ENCODE measurements at regions not wholly inside any gene's neighbourhood (a gene's known extent, or its start where the extent isn't known, plus 50 kb on each side); places are given as distances from the start of the nearest gene placed in this dataset.

DNA sequence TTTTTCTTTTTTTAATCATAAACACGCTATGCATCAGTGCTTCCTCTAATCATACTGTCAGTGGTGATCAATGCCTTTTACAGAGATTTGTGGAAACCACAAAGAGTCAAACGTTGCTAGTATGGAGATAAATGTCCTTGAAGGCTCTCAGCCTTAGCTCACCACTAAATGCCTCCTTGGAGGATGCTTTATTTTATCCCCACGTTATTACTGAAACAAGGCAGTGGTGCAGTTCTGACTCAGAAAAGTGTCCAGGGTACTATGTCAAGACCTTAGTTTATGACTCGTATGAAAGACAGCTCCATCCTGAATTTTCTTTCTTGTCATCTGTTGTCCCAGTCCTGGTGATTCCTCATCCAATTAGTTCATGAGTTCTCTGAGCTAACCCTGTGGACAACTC, 1146.7 kb downstream of the IGSF11 start:
- TF ChIP-seq CTCF (IDR thresholded peaks at IDR 0.05; ENCODE audit: insufficient read depth, low read depth, low read length) (no peak), EZH2 (IDR thresholded peaks at IDR 0.05; ENCODE audit: insufficient read depth, low read length) (no peak)
- Histone ChIP-seq H3K4me3 (ENCODE audit: insufficient read depth, low read depth, low read length) (no peak overlapping the region), H4K20me1 (ENCODE audit: insufficient read depth, low read length) (no peaks in the 10 kb centered on the region), H3K4me2 (ENCODE audit: low read length) (no peak overlapping the region), H3K36me3 (ENCODE audit: insufficient read depth, low read length) (no peaks in the 10 kb centered on the region), H3K9ac (ENCODE audit: low read length) (no peak overlapping the region), H3K4me1 (ENCODE audit: insufficient read depth, low read length) (no peaks in the 10 kb centered on the region), H3K9me3 (ENCODE audit: insufficient read depth, low read depth, low read length) (no peaks in the 10 kb centered on the region), H3K27me3 (ENCODE audit: insufficient read depth, low read length) (no peaks in the 10 kb centered on the region), H3K27ac (ENCODE audit: low read depth, low read length) (no peak overlapping the region), H3K79me2 (ENCODE audit: insufficient read depth, low read length) (no peaks in the 10 kb centered on the region), H2AFZ (ENCODE audit: low read depth, low read length) (no peak overlapping the region)
- Mint-ChIP-seq H3K27me3 (ENCODE audit: low read depth, unreplicated experiment) (no peaks in the 10 kb centered on the region), H3K36me3 (ENCODE audit: low read depth, unreplicated experiment) (no peaks in the 10 kb centered on the region), H3K9me3 (ENCODE audit: unreplicated experiment) (no peaks in the 10 kb centered on the region), H3K4me1 (ENCODE audit: low read depth, unreplicated experiment) (peaks cover 21% of the 10 kb centered on the region), H3K27ac (ENCODE audit: unreplicated experiment) (no peak overlapping the region), H3K4me3 (ENCODE audit: unreplicated experiment) (no peak overlapping the region)
- DNase-seq (ENCODE audit: low read depth) (peak; percentile 40), FAIRE-seq (no peak)

GRCh38 chr3:117892431-117892841, 1142.2 kb downstream of the IGSF11 start:
- DNase-seq (ENCODE audit: low read depth) (peak; percentile 79), FAIRE-seq (no peak)
- H3K4me3 ChIP-seq (ENCODE audit: insufficient read depth, low read depth, low read length): no peak overlapping the region
- Mint-ChIP-seq H3K4me1 (ENCODE audit: low read depth, unreplicated experiment) (peaks cover 29% of the 10 kb centered on the region), H3K9me3 (ENCODE audit: unreplicated experiment) (no peaks in the 10 kb centered on the region), H3K4me3 (ENCODE audit: unreplicated experiment) (no peak overlapping the region), H3K27me3 (ENCODE audit: low read depth, unreplicated experiment) (no peaks in the 10 kb centered on the region), H3K36me3 (ENCODE audit: low read depth, unreplicated experiment) (no peaks in the 10 kb centered on the region), H3K27ac (ENCODE audit: unreplicated experiment) (peak overlapping the region; percentile 49)
- no peaks in the 10 kb centered on the region for H3K27me3 ChIP-seq (ENCODE audit: insufficient read depth, low read length)
- H3K36me3 ChIP-seq (ENCODE audit: insufficient read depth, low read length): no peaks in the 10 kb centered on the region
- no peaks in the 10 kb centered on the region for H4K20me1 ChIP-seq (ENCODE audit: insufficient read depth, low read length)
- no peaks in the 10 kb centered on the region for H3K9me3 ChIP-seq (ENCODE audit: insufficient read depth, low read depth, low read length)
- peak overlapping the region; percentile 20 for H3K4me2 ChIP-seq (ENCODE audit: low read length)
- no peak overlapping the region for H2AFZ ChIP-seq (ENCODE audit: low read depth, low read length)
- no peaks in the 10 kb centered on the region for H3K79me2 ChIP-seq (ENCODE audit: insufficient read depth, low read length)
- no peak overlapping the region for H3K9ac ChIP-seq (ENCODE audit: low read length)
- TF ChIP-seq EZH2 (IDR thresholded peaks at IDR 0.05; ENCODE audit: insufficient read depth, low read length): no peak
- no peak for TF ChIP-seq CTCF (IDR thresholded peaks at IDR 0.05; ENCODE audit: insufficient read depth, low read depth, low read length)
- H3K4me1 ChIP-seq (ENCODE audit: insufficient read depth, low read length): peaks cover 6% of the 10 kb centered on the region
- H3K27ac ChIP-seq (ENCODE audit: low read depth, low read length): no peak overlapping the region

GRCh38 chr3:117893001-117893400, 1141.6 kb downstream of the IGSF11 start:
- Histone ChIP-seq H3K4me2 (ENCODE audit: low read length) (no peak overlapping the region), H3K4me3 (ENCODE audit: insufficient read depth, low read depth, low read length) (no peak overlapping the region), H3K4me1 (ENCODE audit: insufficient read depth, low read length) (peaks cover 6% of the 10 kb centered on the region), H3K79me2 (ENCODE audit: insufficient read depth, low read length) (no peaks in the 10 kb centered on the region), H3K9me3 (ENCODE audit: insufficient read depth, low read depth, low read length) (no peaks in the 10 kb centered on the region), H3K27ac (ENCODE audit: low read depth, low read length) (no peak overlapping the region), H3K9ac (ENCODE audit: low read length) (no peak overlapping the region), H4K20me1 (ENCODE audit: insufficient read depth, low read length) (no peaks in the 10 kb centered on the region), H3K27me3 (ENCODE audit: insufficient read depth, low read length) (no peaks in the 10 kb centered on the region), H3K36me3 (ENCODE audit: insufficient read depth, low read length) (no peaks in the 10 kb centered on the region), H2AFZ (ENCODE audit: low read depth, low read length) (no peak overlapping the region)
- FAIRE-seq (no peak), DNase-seq (ENCODE audit: low read depth) (peak; percentile 40)
- H3K27ac Mint-ChIP-seq (ENCODE audit: unreplicated experiment): peak overlapping the region; percentile 48
- H3K9me3 Mint-ChIP-seq (ENCODE audit: unreplicated experiment): peaks cover 2% of the 10 kb centered on the region
- H3K4me1 Mint-ChIP-seq (ENCODE audit: low read depth, unreplicated experiment): peaks cover 26% of the 10 kb centered on the region
- peak overlapping the region; percentile 9 for H3K4me3 Mint-ChIP-seq (ENCODE audit: unreplicated experiment)
- no peaks in the 10 kb centered on the region for H3K27me3 Mint-ChIP-seq (ENCODE audit: low read depth, unreplicated experiment)
- TF ChIP-seq EZH2 (IDR thresholded peaks at IDR 0.05; ENCODE audit: insufficient read depth, low read length) (no peak), CTCF (IDR thresholded peaks at IDR 0.05; ENCODE audit: insufficient read depth, low read depth, low read length) (no peak)
- H3K36me3 Mint-ChIP-seq (ENCODE audit: low read depth, unreplicated experiment): no peaks in the 10 kb centered on the region

Data from astrocyte (in vitro differentiated cells and primary cell).